Gastrocnemius medialis (tissue), 4 donors: ENCODE measurements at regions not wholly inside any gene's neighbourhood (a gene's known extent, or its start where the extent isn't known, plus 50 kb on each side); places are given as distances from the start of the nearest gene placed in this dataset.

ENCODE experiments used
- POLR2A ChIP-seq, 2 donors: fragments of 450-650 bp; IDR thresholded peaks; one replicate each; pipeline ENCODE4 v1.6.1; 2017; ENCODE audit warnings: antibody characterized with exemption in 2 of 2, mild to moderate bottlenecking in 2 of 2, moderate library complexity in 2 of 2
- TF ChIP-seq, protein P1 (sequence below), 5 experiments: fragments of 450-650 bp in 3 of 5; fragments of 200-600 bp in 2 of 5; sonication (generic) in 2 of 5; IDR thresholded peaks in 4 of 5; conservative IDR thresholded peaks in 1 of 5; 1 replicate in 4 of 5; 2 replicates in 1 of 5; pipeline ENCODE4 v1.5.1; 2016 to 2019; ENCODE audit warnings: antibody characterized with exemption in 5 of 5, mild to moderate bottlenecking in 3 of 5, moderate library complexity in 3 of 5

DNA sequence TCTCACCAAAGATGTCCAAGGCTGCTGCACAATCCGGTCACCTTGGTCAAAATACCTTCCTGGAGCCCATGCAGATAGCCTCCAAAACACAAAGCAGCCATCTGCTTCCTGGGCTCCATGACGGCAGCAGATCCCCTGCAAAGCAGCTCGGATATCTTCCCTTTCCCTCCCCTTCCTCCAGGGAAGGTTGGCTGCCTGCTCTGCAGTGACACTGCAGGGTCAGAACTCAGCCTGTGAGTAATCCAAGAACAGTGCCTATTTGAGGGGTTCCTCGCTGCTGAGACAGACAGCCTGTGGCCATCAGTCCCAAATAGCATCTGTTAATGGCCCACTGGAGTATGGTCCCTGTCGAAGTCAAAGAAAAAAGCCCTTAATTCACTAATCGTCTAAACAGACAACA, 270.8 kb downstream of the PREX1 start:
- TF ChIP-seq, protein P1, sequence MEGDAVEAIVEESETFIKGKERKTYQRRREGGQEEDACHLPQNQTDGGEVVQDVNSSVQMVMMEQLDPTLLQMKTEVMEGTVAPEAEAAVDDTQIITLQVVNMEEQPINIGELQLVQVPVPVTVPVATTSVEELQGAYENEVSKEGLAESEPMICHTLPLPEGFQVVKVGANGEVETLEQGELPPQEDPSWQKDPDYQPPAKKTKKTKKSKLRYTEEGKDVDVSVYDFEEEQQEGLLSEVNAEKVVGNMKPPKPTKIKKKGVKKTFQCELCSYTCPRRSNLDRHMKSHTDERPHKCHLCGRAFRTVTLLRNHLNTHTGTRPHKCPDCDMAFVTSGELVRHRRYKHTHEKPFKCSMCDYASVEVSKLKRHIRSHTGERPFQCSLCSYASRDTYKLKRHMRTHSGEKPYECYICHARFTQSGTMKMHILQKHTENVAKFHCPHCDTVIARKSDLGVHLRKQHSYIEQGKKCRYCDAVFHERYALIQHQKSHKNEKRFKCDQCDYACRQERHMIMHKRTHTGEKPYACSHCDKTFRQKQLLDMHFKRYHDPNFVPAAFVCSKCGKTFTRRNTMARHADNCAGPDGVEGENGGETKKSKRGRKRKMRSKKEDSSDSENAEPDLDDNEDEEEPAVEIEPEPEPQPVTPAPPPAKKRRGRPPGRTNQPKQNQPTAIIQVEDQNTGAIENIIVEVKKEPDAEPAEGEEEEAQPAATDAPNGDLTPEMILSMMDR (IDR thresholded peaks at IDR 0.05 in 4 of 5, conservative IDR thresholded peaks at IDR 0.05 in 1 of 5): no peak
- no peak for TF ChIP-seq POLR2A (IDR thresholded peaks at IDR 0.05)
